HG03196 (cell line): ENCODE measurements at regions not wholly inside any gene's neighbourhood (a gene's known extent, or its start where the extent isn't known, plus 50 kb on each side); places are given as distances from the start of the nearest gene placed in this dataset.
A peak's percentile ranks its signal among the peaks of the same experiment; 100 is the strongest.

Experiments
- ATAC-seq: cut with Tn5 transposase; IDR thresholded peaks from one replicate; pipeline ENCODE4 v1.9.1; 2021; ENCODE audit not compliant: unreplicated experiment

DNA sequence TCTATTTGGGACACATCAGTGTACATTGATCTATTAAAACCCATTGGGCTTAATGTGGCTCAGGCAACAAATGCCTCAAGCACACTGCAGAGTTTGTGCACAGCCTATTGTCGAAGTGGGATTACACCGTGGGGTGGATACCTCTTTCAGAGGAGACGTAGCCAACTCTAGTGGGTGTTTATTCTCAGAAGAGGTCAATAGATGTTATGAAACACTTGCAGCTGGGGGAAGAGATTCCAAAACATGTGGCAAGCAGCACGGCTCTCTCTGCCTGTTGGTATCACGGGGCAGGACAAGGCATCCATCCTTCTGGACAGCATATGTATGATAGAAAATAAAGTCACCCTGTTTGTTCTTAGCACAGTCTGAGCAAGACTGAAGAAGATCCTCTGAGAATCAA lies 121.4 kb upstream of the COPS8 start:
- ATAC-seq, result no peak

DNA sequence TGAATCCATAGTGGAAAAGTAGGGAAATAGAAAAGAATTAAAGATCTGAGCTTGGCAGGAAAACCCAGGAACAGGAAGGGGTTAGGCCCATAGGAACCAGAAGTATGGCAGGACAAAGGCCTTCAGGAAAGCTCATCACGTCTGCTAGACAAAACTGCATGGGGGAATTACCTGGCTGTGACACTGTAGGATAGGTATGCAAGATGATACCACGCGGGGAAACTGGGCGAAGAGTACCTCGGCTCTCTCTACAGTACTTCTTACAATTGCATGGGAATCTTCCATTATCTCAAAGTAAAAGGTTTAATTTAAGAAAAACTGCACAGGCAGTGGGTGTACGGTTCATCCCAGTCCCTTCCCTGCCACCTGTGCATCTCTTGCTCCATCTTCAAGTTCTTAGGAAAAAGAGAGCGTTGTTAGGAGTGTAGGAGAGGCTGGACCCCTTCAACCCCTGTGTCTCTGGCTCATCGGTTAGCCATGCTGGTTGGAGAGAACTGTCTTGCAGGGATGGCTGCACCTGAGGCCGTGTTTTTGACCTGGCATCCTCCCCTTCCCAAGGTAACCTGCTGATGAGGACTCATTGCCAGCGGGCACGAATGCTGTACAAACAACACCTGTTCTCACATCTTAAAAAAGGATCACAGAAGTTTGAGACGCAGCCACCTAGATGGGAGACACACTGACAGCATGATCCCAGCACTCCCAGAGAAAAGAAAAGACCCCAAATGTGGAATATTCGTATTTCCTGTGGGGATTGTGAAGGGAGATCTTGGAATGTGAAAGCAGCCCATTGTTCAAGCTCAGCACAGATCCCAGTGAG lies 120.5 kb upstream of the COPS8 start:
- ATAC-seq, result no peak

DNA sequence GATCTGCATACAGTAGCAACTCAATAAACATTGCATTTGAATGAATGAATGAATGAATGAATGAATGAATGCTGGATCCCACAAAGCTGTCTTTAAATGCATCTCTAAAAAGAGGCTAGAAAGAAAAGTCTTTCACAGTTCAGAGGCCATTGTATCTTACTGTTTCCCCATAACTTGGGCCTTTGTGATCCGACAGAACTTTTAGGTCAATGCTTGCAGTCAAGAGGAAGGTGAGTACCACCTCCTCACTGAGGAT lies 119.9 kb upstream of the COPS8 start:
- no peak for ATAC-seq

DNA sequence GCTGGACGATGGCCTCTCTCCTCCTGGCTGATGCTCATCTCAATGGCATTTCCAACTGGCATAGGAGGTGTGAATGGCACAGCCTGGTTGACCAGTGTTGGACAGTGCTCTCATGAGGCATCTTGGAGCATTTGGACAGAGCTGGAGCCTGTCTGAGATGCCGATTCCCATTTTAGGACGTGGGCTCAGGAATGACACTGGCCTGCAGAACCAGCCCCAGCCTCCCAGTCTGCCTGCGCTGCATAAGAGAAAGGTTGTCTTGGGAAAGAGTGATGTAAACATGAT lies 118.2 kb upstream of the COPS8 start:
- no peak for ATAC-seq

DNA sequence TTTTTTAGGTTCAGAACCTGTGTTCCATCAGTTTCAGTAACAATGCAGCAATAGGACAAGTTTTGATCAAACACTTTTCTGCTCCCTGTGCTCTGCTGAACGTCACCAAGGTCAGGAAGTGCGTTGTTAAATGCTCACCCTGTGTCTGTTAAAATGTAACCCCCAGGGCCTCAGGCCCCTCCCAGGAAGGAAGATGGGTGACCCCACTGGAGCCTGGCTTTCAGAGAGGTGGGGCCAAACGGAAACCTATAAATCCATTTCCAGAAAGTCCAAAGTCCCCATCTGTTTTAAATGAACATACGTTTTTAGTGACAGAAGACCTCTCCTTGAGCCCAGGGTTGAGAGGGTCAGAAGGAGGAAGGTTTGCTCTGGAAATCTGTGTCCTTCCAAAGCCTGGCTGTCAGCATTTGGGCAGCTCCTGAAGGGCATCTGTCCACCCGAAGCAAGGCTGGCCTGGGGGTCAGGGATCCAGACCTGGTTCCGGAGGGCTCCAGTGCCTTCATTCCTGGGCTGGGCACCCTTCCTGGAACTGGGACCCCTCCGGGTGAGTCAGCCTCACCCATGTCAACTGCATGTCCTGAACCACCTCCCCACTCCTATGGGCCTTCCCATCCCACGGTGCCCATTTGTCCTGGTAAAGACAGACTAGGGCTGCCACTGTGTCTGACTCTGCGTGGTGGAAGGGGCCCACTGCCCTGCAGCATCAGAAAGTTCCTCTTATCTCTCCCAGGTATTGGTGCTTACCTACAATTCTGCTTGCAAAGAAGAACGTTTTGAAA lies 117.4 kb upstream of the COPS8 start:
- ATAC-seq, result peak; percentile 79

GRCh38 chr2:236968880-236969534 lies 116.7 kb upstream of the COPS8 start:
- ATAC-seq, result no peak

DNA sequence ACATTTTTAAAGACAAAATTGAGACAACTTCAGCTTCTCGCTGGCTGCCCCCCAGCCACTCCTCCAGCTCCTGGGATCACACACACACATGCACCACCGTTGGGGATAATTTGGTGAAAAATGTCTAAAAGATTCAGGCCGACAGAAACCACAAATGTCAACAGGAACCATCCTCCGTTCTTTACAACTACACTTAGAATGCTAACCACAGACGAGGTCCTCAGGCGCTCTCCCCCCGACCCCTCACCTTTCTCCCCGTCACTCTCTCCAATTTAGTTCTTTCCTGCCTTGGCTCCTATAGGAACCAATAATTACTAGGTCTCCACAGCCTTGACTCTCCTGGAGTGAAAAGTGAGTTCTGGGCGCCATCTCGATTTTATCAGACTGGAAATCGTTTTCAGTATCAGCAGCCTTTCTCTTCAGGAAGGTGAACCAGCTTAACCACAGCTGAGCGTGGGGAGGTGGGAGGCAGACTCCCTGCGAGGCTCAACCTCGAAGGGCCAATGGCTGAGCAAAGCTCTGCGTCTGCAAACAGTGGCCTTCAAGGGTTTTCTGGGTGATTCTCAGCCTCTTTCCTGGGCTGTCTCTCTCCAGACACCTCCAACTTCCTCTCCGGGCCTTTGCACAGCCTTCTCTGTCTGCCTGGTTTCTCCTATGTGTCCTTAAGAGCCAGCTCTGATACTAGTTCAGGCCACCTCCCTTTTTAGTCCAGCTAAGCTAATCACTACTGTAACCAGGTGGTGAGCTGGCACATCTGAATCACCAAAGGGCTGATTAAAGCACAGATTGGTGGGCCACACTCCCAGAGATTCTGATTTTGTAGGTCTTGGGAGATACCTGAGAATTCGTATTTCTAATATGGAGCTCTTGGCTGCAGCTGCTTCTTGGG lies 115.7 kb upstream of the COPS8 start:
- ATAC-seq, result no peak

GRCh38 chr2:236970656-236971010 lies 115.1 kb upstream of the COPS8 start:
- no peak for ATAC-seq

GRCh38 chr2:236971131-236971821 lies 114.4 kb upstream of the COPS8 start:
- no peak for ATAC-seq

GRCh38 chr2:236971919-236972381 lies 113.7 kb upstream of the COPS8 start:
- ATAC-seq, result no peak

DNA sequence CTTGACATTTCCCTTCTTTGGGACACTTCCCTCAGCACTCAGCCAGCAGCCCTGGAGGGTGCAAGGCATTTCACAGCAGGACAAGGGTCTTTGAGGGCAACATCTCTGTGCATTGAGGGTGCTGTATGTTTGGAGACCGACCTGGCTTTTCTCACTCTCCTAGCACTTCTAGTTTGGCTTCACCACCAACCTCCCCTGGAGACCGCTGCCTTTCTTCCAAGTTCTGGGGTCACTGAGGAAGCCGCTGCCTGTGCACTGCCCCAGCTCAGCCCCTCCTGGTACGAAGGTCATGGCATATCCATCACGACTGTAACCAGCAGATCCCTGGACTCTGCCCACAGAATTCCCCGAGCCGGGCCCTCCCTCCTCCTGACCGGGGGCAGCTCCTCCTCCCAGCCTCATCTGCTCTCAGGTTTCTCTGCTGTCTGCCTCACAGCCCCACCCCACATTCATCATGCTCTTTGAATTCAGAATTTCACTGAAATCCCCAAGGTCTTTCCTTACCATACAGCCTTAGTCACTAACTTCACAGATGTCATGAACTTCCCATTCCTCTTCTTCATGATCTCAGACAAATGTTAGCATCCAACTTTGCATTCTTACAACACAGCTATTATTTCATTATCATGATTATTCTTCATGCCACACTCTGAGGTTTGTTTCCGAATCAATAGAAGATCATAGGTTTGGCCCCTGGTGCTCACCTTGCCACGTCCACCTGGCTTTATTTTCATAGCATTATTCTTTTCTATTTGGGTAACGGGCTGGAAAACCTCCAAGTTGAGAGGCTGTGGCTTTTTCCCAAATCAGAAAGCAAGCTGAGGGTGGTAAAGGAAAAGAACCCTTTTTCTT lies 113.0 kb upstream of the COPS8 start:
- no peak for ATAC-seq

GRCh38 chr2:236973343-236973980 lies 112.2 kb upstream of the COPS8 start:
- no peak for ATAC-seq

GRCh38 chr2:236974148-236974547 lies 111.5 kb upstream of the COPS8 start:
- no peak for ATAC-seq

DNA sequence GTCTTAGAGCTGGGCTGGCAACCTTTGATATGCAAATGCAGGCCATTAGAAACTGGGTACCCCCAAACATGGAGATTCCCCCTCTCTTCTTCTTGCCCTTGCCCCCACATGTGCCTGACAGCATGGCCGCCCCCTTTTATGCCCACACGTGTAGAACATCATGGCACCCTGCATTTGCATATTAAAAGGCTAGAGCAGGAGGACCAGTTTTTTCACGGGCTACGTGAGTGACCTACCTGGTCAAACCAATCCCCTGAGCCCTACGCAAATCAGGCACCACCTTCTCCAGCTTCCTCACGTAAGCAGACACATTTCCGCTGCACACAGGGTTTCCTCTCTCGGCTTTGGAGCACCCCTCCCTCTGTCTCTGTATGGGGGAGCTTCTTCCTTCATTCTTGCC lies 110.9 kb upstream of the COPS8 start:
- ATAC-seq, result no peak

DNA sequence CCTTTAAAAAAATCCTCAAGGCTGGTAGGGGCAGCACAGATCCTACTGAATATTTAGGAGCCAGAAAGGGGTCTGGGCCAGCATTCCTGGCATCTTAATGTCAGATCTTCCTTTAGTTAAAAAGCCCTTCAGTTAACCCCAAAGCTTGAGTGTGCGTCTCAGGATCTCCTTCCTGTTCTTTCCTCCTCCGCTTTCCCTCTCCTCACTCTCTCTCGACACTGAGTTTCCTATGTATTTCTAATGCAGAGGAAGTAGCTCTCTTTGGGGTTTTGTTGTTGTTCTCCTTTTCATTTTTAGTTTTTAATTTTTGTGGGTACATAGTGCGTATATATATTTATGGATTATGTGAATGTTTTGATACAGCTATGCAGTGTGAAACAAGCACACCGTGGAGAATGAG lies 109.9 kb upstream of the COPS8 start:
- no peak for ATAC-seq

DNA sequence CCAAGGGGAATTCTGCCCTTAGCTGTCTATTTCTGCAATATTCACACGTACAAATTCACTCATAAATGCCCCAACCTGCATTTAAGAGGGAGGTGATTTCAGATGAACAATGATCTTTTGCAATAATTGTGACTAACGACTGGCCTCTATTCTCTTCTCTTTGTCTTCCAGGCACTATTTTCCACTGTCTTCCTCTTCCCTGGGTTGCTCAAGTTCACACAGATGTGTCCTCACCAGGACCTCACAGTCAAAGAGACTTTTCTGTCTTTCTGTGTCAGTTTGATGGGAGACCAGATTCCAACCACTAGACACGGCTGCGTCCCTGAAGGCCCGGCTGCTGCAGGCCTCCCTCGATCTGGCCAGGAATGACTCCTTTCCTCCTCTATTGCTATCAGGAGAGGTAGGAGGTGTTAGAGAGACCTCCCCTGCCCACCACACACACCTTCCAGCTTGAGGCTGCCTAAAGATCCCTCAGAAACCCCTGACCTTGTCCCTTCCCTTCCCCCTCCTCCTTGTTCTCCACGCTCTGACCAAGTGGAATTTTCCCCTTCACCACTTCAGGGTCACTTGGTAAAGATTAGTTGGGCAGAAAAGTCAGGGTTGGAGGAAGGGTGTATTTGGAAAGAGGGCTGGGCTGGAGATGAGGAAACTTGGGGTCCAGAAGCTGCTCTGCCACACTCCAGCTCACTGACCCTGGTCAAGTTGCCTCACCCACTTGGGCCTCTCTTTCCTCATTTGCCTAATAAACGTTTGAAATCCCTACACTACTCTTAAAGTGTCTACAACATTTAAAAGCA lies 109.2 kb upstream of the COPS8 start:
- ATAC-seq, result no peak

GRCh38 chr2:236977063-236977851 lies 108.4 kb upstream of the COPS8 start:
- no peak for ATAC-seq
